ENCODE measurements at regions not wholly inside any gene's neighbourhood (a gene's known extent, or its start where the extent isn't known, plus 50 kb on each side); places are given as distances from the start of the nearest gene placed in this dataset.

GRCh38 chr13:40875044-40875443 lies 85.6 kb downstream of the SLC25A15 start:
- H3K27ac Mint-ChIP-seq = no peak overlapping the region
- H3K4me3 Mint-ChIP-seq = no peak overlapping the region
- ATAC-seq (ENCODE audit: low read depth) = no peak

DNA sequence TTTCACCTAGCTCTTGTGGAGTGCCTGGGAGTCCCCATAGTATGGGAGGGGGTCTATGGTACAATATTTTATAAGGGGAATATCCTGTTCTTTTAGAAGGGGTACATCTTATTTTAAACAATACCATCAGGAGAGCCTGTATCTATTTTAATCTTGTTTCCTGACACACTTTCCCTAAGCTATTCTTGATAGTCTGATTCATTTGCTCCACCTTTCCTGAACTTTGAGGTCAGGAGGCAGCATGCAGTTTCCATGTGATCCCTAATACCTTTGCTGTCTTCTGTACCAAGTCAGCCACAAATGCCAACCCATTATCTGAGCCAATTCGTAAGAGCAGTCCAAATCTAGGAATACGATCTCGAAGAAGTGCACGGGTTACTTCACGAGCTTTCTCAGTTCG lies 86.2 kb downstream of the SLC25A15 start:
- POLR2A ChIA-PET = no interaction called here
- Histone ChIP-seq H2AFZ (ENCODE audit: insufficient read depth, low read depth, low read length, poor library complexity, severe bottlenecking) (no peak overlapping the region), H3K4me2 (replicated peaks; ENCODE audit: low read depth, low read length, poor library complexity, severe bottlenecking) (no peak overlapping the region), H3K79me2 (ENCODE audit: control insufficient read depth, insufficient read depth, low read length) (peaks cover 6% of the 10 kb centered on the region), H3K4me1 (ENCODE audit: control insufficient read depth in 2 of 2, insufficient read depth in 2 of 2, low read length in 2 of 2) (no peaks in the 10 kb centered on the region), H3K36me3 (replicated peaks in 1 of 2; ENCODE audit: control extremely low read depth in 1 of 2, control insufficient read depth in 1 of 2, extremely low read depth in 1 of 2, insufficient read depth in 2 of 2, low read length in 1 of 2) (peaks cover 2 to 32% of the 10 kb centered on the region in 2 experiments), H3K4me3 (ENCODE audit: control extremely low read depth in 1 of 5, extremely low read depth in 1 of 5, insufficient read depth in 1 of 5, low read depth in 2 of 5, low read length in 4 of 5) (no peak overlapping the region), H3K27ac (ENCODE audit: low read length in 2 of 2) (no peak overlapping the region), H3K9ac (ENCODE audit: low read length) (no peak overlapping the region), H3K9me3 (ENCODE audit: control extremely low read depth in 1 of 3, control insufficient read depth in 2 of 3, insufficient read depth in 1 of 3, low read length in 2 of 3) (peaks cover 5 to 90% (median 83%) of the 10 kb centered on the region in 3 donors), H4K20me1 (ENCODE audit: control insufficient read depth, insufficient read depth, low read length, poor library complexity, severe bottlenecking) (no peaks in the 10 kb centered on the region), H3K27me3 (replicated peaks in 1 of 4; ENCODE audit: control extremely low read depth in 1 of 4, control insufficient read depth in 3 of 4, insufficient read depth in 4 of 4, low read length in 3 of 4) (no peaks in the 10 kb centered on the region)
- WGBS (ENCODE audit: insufficient coverage) = 100% methylated on average over 1 of the region's 6 CpGs
- DNase-seq (no peak), ATAC-seq (ENCODE audit: low read depth) (no peak)
- intact Hi-C loops (cut with micrococcal nuclease) = no loop called here
- no peak overlapping the region for H3K4me3 Mint-ChIP-seq
- CTCF ChIA-PET = no interaction called here
- H3K4me1 Mint-ChIP-seq = no peaks in the 10 kb centered on the region
- TF ChIP-seq CTCF (IDR thresholded peaks at IDR 0.05) = no peak
- TF ChIP-seq EZH2 (IDR thresholded peaks at IDR 0.05; ENCODE audit: borderline replicate concordance, insufficient read depth, low read depth, low read length, poor library complexity, severe bottlenecking) = no peak
- H3K27me3 Mint-ChIP-seq = no peaks in the 10 kb centered on the region
- H3K9me3 Mint-ChIP-seq (ENCODE audit: insufficient read depth) = peaks cover 20% of the 10 kb centered on the region
- no peak overlapping the region for H3K27ac Mint-ChIP-seq

More at GRCh38 chr13:40875044-40875443, 85.6 kb downstream of the SLC25A15 start:
- H3K4me3 ChIP-seq (ENCODE audit: control extremely low read depth in 1 of 5, extremely low read depth in 1 of 5, insufficient read depth in 1 of 5, low read depth in 2 of 5, low read length in 4 of 5) = no peak overlapping the region
- no peaks in the 10 kb centered on the region for H3K27me3 ChIP-seq (replicated peaks in 1 of 4; ENCODE audit: control extremely low read depth in 1 of 4, control insufficient read depth in 3 of 4, insufficient read depth in 4 of 4, low read length in 3 of 4)
- peaks cover 6% of the 10 kb centered on the region for H3K79me2 ChIP-seq (ENCODE audit: control insufficient read depth, insufficient read depth, low read length)
- no peaks in the 10 kb centered on the region for H4K20me1 ChIP-seq (ENCODE audit: control insufficient read depth, insufficient read depth, low read length, poor library complexity, severe bottlenecking)
- H3K9me3 Mint-ChIP-seq (ENCODE audit: insufficient read depth) = peaks cover 16% of the 10 kb centered on the region
- intact Hi-C loops (cut with micrococcal nuclease) = no loop called here
- no peak overlapping the region for H3K4me2 ChIP-seq (replicated peaks; ENCODE audit: low read depth, low read length, poor library complexity, severe bottlenecking)
- H3K4me1 Mint-ChIP-seq = no peaks in the 10 kb centered on the region
- TF ChIP-seq EZH2 (IDR thresholded peaks at IDR 0.05; ENCODE audit: borderline replicate concordance, insufficient read depth, low read depth, low read length, poor library complexity, severe bottlenecking) (no peak), CTCF (IDR thresholded peaks at IDR 0.05) (no peak)
- 100% methylated on average over 2 of the region's 4 CpGs for WGBS (ENCODE audit: insufficient coverage)
- H3K9me3 ChIP-seq (ENCODE audit: control extremely low read depth in 1 of 3, control insufficient read depth in 2 of 3, insufficient read depth in 1 of 3, low read length in 2 of 3) = peaks cover 4 to 86% (median 82%) of the 10 kb centered on the region in 3 donors
- no peak overlapping the region for H2AFZ ChIP-seq (ENCODE audit: insufficient read depth, low read depth, low read length, poor library complexity, severe bottlenecking)
- CTCF ChIA-PET = no interaction called here
- no peak overlapping the region for H3K27ac ChIP-seq (ENCODE audit: low read length in 2 of 2)
- H3K4me1 ChIP-seq (ENCODE audit: control insufficient read depth in 2 of 2, insufficient read depth in 2 of 2, low read length in 2 of 2) = no peaks in the 10 kb centered on the region
- POLR2A ChIA-PET = no interaction called here
- H3K27me3 Mint-ChIP-seq = no peaks in the 10 kb centered on the region
- H3K9ac ChIP-seq (ENCODE audit: low read length) = no peak overlapping the region
- peaks cover 2 to 28% of the 10 kb centered on the region in 2 experiments for H3K36me3 ChIP-seq (replicated peaks in 1 of 2; ENCODE audit: control extremely low read depth in 1 of 2, control insufficient read depth in 1 of 2, extremely low read depth in 1 of 2, insufficient read depth in 2 of 2, low read length in 1 of 2)
- DNase-seq = no peak
